ENCODE measurements at regions not wholly inside any gene's neighbourhood (a gene's known extent, or its start where the extent isn't known, plus 50 kb on each side); places are given as distances from the start of the nearest gene placed in this dataset.
A peak's percentile ranks its signal among the peaks of the same experiment; 100 is the strongest.

- Histone ChIP-seq H3K4me1 (ENCODE audit: control insufficient read depth, extremely low read depth, insufficient read depth, low read length) (peaks cover 8% of the 10 kb centered on the region), H3K36me3 (ENCODE audit: control insufficient read depth in 2 of 2, extremely low read depth in 1 of 2, insufficient read depth in 2 of 2, low read length in 2 of 2) (no peaks in the 10 kb centered on the region), H3K27me3 (ENCODE audit: control insufficient read depth, extremely low read depth, insufficient read depth, low read length) (no peaks in the 10 kb centered on the region), H3K9me1 (ENCODE audit: control insufficient read depth, extremely low read depth, insufficient read depth, low read length) (no peaks in the 10 kb centered on the region), H3K4me2 (ENCODE audit: control insufficient read depth, extremely low read depth, insufficient read depth, low read depth, low read length) (no peak overlapping the region), H3K4me3 (ENCODE audit: control insufficient read depth in 2 of 3, extremely low read depth in 1 of 3, insufficient read depth in 2 of 3, low read depth in 1 of 3, low read length in 3 of 3) (no peak overlapping the region), H3K27ac (ENCODE audit: control insufficient read depth, insufficient read depth, low read length) (no peak overlapping the region), H2AFZ (ENCODE audit: control insufficient read depth, low read length) (no peak overlapping the region), H3K9ac (ENCODE audit: control insufficient read depth, extremely low read depth, insufficient read depth, low read length) (no peak overlapping the region), H4K20me1 (ENCODE audit: control insufficient read depth, extremely low read depth, insufficient read depth, low read length) (no peaks in the 10 kb centered on the region), H3K9me3 (ENCODE audit: control insufficient read depth, low read depth, low read length) (no peaks in the 10 kb centered on the region), H3K79me2 (ENCODE audit: control insufficient read depth, insufficient read depth, low read length) (no peaks in the 10 kb centered on the region)
- FAIRE-seq = no peak
- dilution Hi-C loops (cut with MboI; ENCODE audit: extremely low pct_ligation_motif_present, low sequenced_read_pairs) = no loop called here
- TF ChIP-seq EZH2 (IDR thresholded peaks at IDR 0.05; ENCODE audit: low read length) (no peak), CTCF (optimal IDR thresholded peaks at IDR 0.05 in 1 of 3, IDR thresholded peaks at IDR 0.05 in 1 of 3, conservative IDR thresholded peaks at IDR 0.05 in 1 of 3; ENCODE audit: extremely low read depth in 1 of 3, insufficient read depth in 2 of 3, low read length in 3 of 3) (no peak)
- DNase-seq (ENCODE audit: low read depth, low spot score) = no peak
These were observed 111.9 kb upstream of the EGFR start for GRCh38 chr7:54906963-54907362.

- FAIRE-seq (peak; percentile 73), DNase-seq (ENCODE audit: low read depth, low spot score) (peak; percentile 17)
- Histone ChIP-seq H3K79me2 (ENCODE audit: control insufficient read depth, insufficient read depth, low read length) (no peaks in the 10 kb centered on the region), H3K4me3 (ENCODE audit: control insufficient read depth in 2 of 3, extremely low read depth in 1 of 3, insufficient read depth in 2 of 3, low read depth in 1 of 3, low read length in 3 of 3) (no peak overlapping the region), H3K4me2 (ENCODE audit: control insufficient read depth, extremely low read depth, insufficient read depth, low read depth, low read length) (peak overlapping the region; percentile 9), H2AFZ (ENCODE audit: control insufficient read depth, low read length) (no peak overlapping the region), H3K4me1 (ENCODE audit: control insufficient read depth, extremely low read depth, insufficient read depth, low read length) (peaks cover 8% of the 10 kb centered on the region), H3K36me3 (ENCODE audit: control insufficient read depth in 2 of 2, extremely low read depth in 1 of 2, insufficient read depth in 2 of 2, low read length in 2 of 2) (no peaks in the 10 kb centered on the region), H4K20me1 (ENCODE audit: control insufficient read depth, extremely low read depth, insufficient read depth, low read length) (no peaks in the 10 kb centered on the region), H3K9me1 (ENCODE audit: control insufficient read depth, extremely low read depth, insufficient read depth, low read length) (no peaks in the 10 kb centered on the region), H3K9me3 (ENCODE audit: control insufficient read depth, low read depth, low read length) (no peaks in the 10 kb centered on the region), H3K9ac (ENCODE audit: control insufficient read depth, extremely low read depth, insufficient read depth, low read length) (no peak overlapping the region), H3K27ac (ENCODE audit: control insufficient read depth, insufficient read depth, low read length) (peak overlapping the region; percentile 38), H3K27me3 (ENCODE audit: control insufficient read depth, extremely low read depth, insufficient read depth, low read length) (no peaks in the 10 kb centered on the region)
- TF ChIP-seq EZH2 (IDR thresholded peaks at IDR 0.05; ENCODE audit: low read length) = no peak
- no peak for TF ChIP-seq CTCF (optimal IDR thresholded peaks at IDR 0.05 in 1 of 3, IDR thresholded peaks at IDR 0.05 in 1 of 3, conservative IDR thresholded peaks at IDR 0.05 in 1 of 3; ENCODE audit: extremely low read depth in 1 of 3, insufficient read depth in 2 of 3, low read length in 3 of 3)
- dilution Hi-C loops (cut with MboI; ENCODE audit: extremely low pct_ligation_motif_present, low sequenced_read_pairs) = no loop called here
These were observed 110.8 kb upstream of the EGFR start for GRCh38 chr7:54907981-54908380.
